Breast epithelium (tissue), 4 donors: ENCODE measurements at regions not wholly inside any gene's neighbourhood (a gene's known extent, or its start where the extent isn't known, plus 50 kb on each side); places are given as distances from the start of the nearest gene placed in this dataset.

ENCODE experiments used
- DNase-seq, 2 donors: peaks; one replicate each; pipeline ENCODE4 v3.0.0-alpha.2; 2019; ENCODE audit warnings: low spot score in 2 of 2
- H3K27ac ChIP-seq, 2 donors: fragments of 200-600 bp; sonication (generic) in 1 of 2; one replicate each; pipeline ENCODE4 v1.5.1; 2016 to 2019; ENCODE audit warnings: mild to moderate bottlenecking in 1 of 2
- H3K27me3 ChIP-seq, 2 donors: fragments of 200-600 bp; sonication (generic) in 1 of 2; one replicate each; pipeline versions ENCODE4 v1.5.1 to v1.6.0; 2017 to 2019; ENCODE audit warnings: control low read depth in 1 of 2, mild to moderate bottlenecking in 1 of 2
- H3K36me3 ChIP-seq: fragments of 200-600 bp; one replicate; pipeline ENCODE4 v1.5.1; 2019
- H3K4me1 ChIP-seq, 2 donors: fragments of 200-600 bp; sonication (generic); one replicate each; pipeline ENCODE4 v1.5.1; 2016 to 2019; ENCODE audit warnings: control low read depth in 1 of 2
- H3K4me3 ChIP-seq, 3 donors: fragments of 200-600 bp; sonication (generic); 1 replicate in 2 of 3; 2 replicates in 1 of 3; pipeline ENCODE4 v1.5.1; 2016 to 2019; ENCODE audit warnings: mild to moderate bottlenecking in 3 of 3, moderate library complexity in 2 of 3
- H3K9me3 ChIP-seq, 2 donors: fragments of 200-600 bp; sonication (generic) in 1 of 2; one replicate each; pipeline ENCODE4 v1.5.1; 2016 to 2019; ENCODE audit warnings: control low read depth in 1 of 2
- CTCF ChIP-seq, 3 donors: fragments of 450-650 bp; IDR thresholded peaks; one replicate each; pipeline ENCODE4 v1.5.1; 2016 to 2017; ENCODE audit warnings: antibody characterized with exemption in 3 of 3, mild to moderate bottlenecking in 3 of 3, moderate library complexity in 3 of 3
- POLR2A ChIP-seq: fragments of 450-650 bp; IDR thresholded peaks from one replicate; pipeline ENCODE4 v1.6.1; 2016; ENCODE audit warnings: antibody characterized with exemption, mild to moderate bottlenecking, moderate library complexity
- POLR2AphosphoS5 ChIP-seq, 3 donors: sonication (generic); formaldehyde crosslinking; IDR thresholded peaks; one replicate each; pipeline ENCODE4 v1.6.1; 2017; ENCODE audit warnings: antibody characterized with exemption in 3 of 3
- intact Hi-C: fragments of 100-400 bp; cut with DNase I; formaldehyde crosslinking; loops from one replicate; pipeline ENCODE4 v1.15.1; 2023; ENCODE audit warnings: low total_unique reads

GRCh38 chr4:158991534-158992155 lies 111.2 kb upstream of the RAPGEF2 start:
- DNase-seq: no peak
- no peak for TF ChIP-seq POLR2AphosphoS5 (IDR thresholded peaks at IDR 0.05)
- no peak for TF ChIP-seq POLR2A
- TF ChIP-seq CTCF (IDR thresholded peaks at IDR 0.05): no peak
- H3K27me3 ChIP-seq: no peaks in the 10 kb centered on the region
- intact Hi-C loops: no loop called here
- no peak overlapping the region for H3K4me3 ChIP-seq
- H3K9me3 ChIP-seq: no peaks in the 10 kb centered on the region
- no peak overlapping the region for H3K27ac ChIP-seq
- no peaks in the 10 kb centered on the region for H3K4me1 ChIP-seq
- no peaks in the 10 kb centered on the region for H3K36me3 ChIP-seq

GRCh38 chr4:158993891-158994290 lies 109.0 kb upstream of the RAPGEF2 start:
- H3K9me3 ChIP-seq: no peaks in the 10 kb centered on the region
- no peak for DNase-seq
- no peak for TF ChIP-seq POLR2A
- H3K4me3 ChIP-seq: no peak overlapping the region
- no peak overlapping the region for H3K27ac ChIP-seq
- H3K27me3 ChIP-seq: no peaks in the 10 kb centered on the region
- intact Hi-C loops: no loop called here
- H3K4me1 ChIP-seq: no peaks in the 10 kb centered on the region
- no peaks in the 10 kb centered on the region for H3K36me3 ChIP-seq

- intact Hi-C loops: loop anchor here (5.0 kb wide), 1 partner anchor 218 kb away; no protein-coding TSS in a partner anchor
- H3K4me1 ChIP-seq: no peaks in the 10 kb centered on the region
- H3K36me3 ChIP-seq: no peaks in the 10 kb centered on the region
- TF ChIP-seq POLR2A (no peak), POLR2AphosphoS5 (IDR thresholded peaks at IDR 0.05) (no peak), CTCF (IDR thresholded peaks at IDR 0.05) (no peak)
- no peak for DNase-seq
- H3K27me3 ChIP-seq: no peaks in the 10 kb centered on the region
- no peaks in the 10 kb centered on the region for H3K9me3 ChIP-seq
- no peak overlapping the region for H3K27ac ChIP-seq
- no peak overlapping the region for H3K4me3 ChIP-seq
Observed at GRCh38 chr4:158995040-158995439, 107.8 kb upstream of the RAPGEF2 start.

GRCh38 chr4:158995965-158996364 lies 106.9 kb upstream of the RAPGEF2 start:
- TF ChIP-seq POLR2AphosphoS5 (IDR thresholded peaks at IDR 0.05): no peak
- no peak for TF ChIP-seq POLR2A

GRCh38 chr4:158996669-158997074 lies 106.2 kb upstream of the RAPGEF2 start:
- Histone ChIP-seq H3K27ac (no peak overlapping the region), H3K9me3 (no peaks in the 10 kb centered on the region), H3K36me3 (no peaks in the 10 kb centered on the region), H3K4me3 (no peak overlapping the region), H3K4me1 (no peaks in the 10 kb centered on the region), H3K27me3 (no peaks in the 10 kb centered on the region)
- DNase-seq: no peak
- intact Hi-C loops: loop anchor here (5.0 kb wide), 1 partner anchor 219 kb away; no protein-coding TSS in a partner anchor
- TF ChIP-seq POLR2A: no peak

More at GRCh38 chr4:158995965-158996364, 106.9 kb upstream of the RAPGEF2 start:
- no peaks in the 10 kb centered on the region for H3K4me1 ChIP-seq
- H3K27ac ChIP-seq: no peak overlapping the region
- no peak for DNase-seq
- no peak overlapping the region for H3K4me3 ChIP-seq
- no peaks in the 10 kb centered on the region for H3K36me3 ChIP-seq
- intact Hi-C loops: loop anchor here (5.0 kb wide), 1 partner anchor 219 kb away; no protein-coding TSS in a partner anchor
- H3K9me3 ChIP-seq: no peaks in the 10 kb centered on the region
- no peaks in the 10 kb centered on the region for H3K27me3 ChIP-seq

- Histone ChIP-seq H3K4me1 (no peaks in the 10 kb centered on the region), H3K27me3 (no peaks in the 10 kb centered on the region), H3K27ac (no peak overlapping the region), H3K9me3 (no peaks in the 10 kb centered on the region), H3K36me3 (no peaks in the 10 kb centered on the region), H3K4me3 (no peak overlapping the region)
- intact Hi-C loops: loop anchor here (5.0 kb wide), 1 partner anchor 221 kb away; no protein-coding TSS in a partner anchor
- no peak for DNase-seq
- TF ChIP-seq POLR2AphosphoS5 (IDR thresholded peaks at IDR 0.05): no peak
- TF ChIP-seq POLR2A: no peak
- TF ChIP-seq CTCF (IDR thresholded peaks at IDR 0.05): no peak
Observed at GRCh38 chr4:158997660-158998349, 105.1 kb upstream of the RAPGEF2 start.
